C1 segment of cervical spinal cord (tissue), 14 donors: ENCODE measurements at regions not wholly inside any gene's neighbourhood (a gene's known extent, or its start where the extent isn't known, plus 50 kb on each side); places are given as distances from the start of the nearest gene placed in this dataset.
"Not testable (repeated sequence)": the region's sequence is repeated elsewhere in the genome, so short reads cannot be mapped to it uniquely, and the experiment has no call there.

ENCODE experiments used
- DNase-seq, 14 donors: peaks; one replicate each; lab custom pipeline; 2025; lab: John Stamatoyannopoulos, UW

- no peak for DNase-seq
Measured at GRCh38 chr10:65602182-65602865, 1323.5 kb upstream of the LRRTM3 start.

GRCh38 chr10:65611592-65611991 is 1314.2 kb upstream of the LRRTM3 start:
- DNase-seq, result no peak

GRCh38 chr10:65614956-65615565 is 1310.8 kb upstream of the LRRTM3 start:
- no peak for DNase-seq

- no peak for DNase-seq
Measured at GRCh38 chr10:65618126-65618525, 1307.7 kb upstream of the LRRTM3 start.

GRCh38 chr10:65620404-65621048 is 1305.3 kb upstream of the LRRTM3 start:
- no peak for DNase-seq

- no peak for DNase-seq
Measured at GRCh38 chr10:65622608-65623007, 1303.2 kb upstream of the LRRTM3 start.

GRCh38 chr10:65628493-65629139 is 1297.2 kb upstream of the LRRTM3 start:
- no peak for DNase-seq

DNA sequence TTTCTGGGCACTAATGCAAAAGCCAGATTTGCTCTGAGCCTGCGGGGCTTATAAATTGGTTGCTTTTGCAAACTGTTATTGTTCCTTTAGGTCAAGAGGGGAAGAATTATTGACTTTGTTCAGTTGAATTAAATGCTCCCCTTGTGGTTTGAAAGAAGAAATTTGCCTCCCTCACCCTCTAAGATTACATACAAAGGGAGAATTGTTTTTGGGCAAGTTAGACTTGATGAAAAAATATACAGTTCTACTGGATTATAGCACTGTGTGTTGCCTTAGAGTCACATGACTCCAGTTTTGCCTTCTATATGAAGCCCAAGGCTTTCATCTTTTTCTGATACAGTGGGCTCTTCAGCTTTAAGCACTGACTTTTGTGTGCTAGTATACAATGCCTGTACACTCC is 1265.8 kb upstream of the LRRTM3 start:
- no peak for DNase-seq

DNA sequence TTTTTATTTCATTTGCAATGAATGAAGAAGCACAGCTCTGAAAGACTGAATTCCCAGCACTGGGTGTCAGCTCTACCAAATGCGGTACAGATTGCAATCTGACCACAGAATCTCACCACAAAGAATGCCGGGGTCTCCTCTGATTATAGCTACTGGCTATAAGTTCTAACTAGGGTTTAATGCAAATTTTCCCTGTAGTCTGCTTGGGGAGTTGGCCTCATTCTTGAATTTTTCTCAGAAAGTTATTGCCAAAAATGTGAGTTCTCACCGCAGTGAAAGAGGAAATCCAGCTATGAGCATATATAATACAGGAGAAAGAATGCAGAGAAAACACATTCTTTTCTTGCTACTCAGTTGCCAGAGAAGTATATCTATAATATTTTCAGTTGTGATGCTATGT is 1255.7 kb upstream of the LRRTM3 start:
- no peak for DNase-seq

DNA sequence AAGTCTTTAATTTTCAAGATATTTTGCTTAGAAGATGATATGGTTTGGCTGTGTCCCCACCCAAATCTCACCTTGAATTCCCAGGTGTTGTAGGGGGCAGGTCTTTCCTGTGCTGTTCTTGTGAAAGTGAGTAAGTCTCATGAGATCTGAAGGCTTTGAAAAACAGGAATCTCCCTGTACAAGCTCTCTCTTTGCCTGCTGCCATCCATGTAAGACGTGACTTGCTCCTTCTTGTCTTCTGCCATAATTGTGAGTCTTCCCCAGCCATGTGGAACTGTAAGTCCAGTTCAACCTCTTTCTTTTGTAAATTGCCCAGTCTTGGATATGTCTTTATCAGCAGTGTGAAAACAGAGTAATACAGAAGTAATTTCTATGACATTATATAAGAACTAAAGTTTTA is 1255.2 kb upstream of the LRRTM3 start:
- DNase-seq, result not testable (repeated sequence)

DNA sequence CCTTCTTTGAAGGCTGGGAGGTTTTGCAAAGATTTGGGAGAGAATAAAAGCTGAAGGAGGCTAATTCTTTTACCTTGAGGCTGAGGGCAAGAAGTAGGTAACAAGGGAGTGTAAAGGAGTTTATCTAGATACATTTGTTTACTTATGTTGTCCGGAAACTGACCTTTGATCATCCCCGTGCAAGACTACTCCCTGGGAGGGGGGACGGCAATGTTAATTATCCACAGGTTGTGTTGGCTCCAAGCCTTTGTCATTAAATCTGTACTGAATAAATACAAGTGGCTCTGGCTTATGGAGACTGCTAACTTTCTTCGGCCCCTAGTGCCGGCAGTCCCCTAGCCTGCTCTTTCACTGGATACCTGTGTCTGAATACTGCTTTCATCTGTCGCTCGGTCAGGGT is 1250.6 kb upstream of the LRRTM3 start:
- no peak for DNase-seq

- DNase-seq, result no peak
Measured at GRCh38 chr10:65684896-65685295, 1240.9 kb upstream of the LRRTM3 start.

DNA sequence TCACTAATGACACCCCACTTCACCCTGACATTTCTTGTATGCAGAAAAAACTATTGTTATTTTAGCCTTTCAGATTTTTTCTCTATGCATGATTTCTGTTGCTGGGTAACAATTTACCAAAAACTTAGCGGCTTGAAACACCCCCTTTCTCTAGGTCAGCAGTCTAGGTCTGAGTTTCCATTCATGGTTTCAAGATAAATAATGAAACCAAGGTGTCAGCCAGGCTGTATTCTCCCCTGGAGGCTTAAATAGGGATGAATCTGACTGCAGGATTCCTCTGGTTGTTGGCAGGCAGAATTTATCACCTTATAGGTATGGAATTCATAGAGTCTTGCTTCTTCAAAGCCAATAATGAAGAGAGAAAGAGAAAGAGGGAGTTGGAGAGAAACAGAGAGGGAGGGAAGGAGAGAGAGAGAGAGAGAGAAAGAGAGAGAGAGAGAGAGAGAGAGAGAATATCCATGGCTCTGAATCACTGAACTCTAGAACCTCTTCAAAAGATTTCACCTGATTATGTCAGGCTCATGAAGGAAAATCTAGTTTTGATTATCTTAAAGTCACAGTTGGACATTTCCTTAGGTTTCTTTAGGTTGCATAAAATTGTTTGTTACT is 1224.6 kb upstream of the LRRTM3 start:
- DNase-seq, result no peak

DNA sequence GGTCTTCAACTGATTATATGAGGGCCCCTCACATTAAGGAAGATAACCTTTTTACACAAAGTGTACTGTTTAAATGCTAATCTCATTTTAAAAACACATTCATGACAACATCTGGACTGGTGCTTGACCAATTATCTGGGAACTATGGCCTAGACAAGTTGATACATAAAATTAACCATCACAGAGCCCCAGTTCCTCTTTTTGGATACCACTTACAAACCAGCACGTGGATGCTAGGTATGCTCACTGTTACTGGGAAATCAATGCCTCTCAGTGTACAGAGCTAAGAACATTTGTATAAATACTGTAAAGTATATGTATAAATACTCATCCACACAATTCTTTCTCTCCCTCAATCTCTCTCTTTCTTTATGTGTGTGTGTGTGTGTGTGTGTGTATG is 1217.8 kb upstream of the LRRTM3 start:
- DNase-seq, result no peak

- no peak for DNase-seq
Measured at GRCh38 chr10:65710306-65710705, 1215.5 kb upstream of the LRRTM3 start.

- DNase-seq, result no peak
Measured at GRCh38 chr10:65719790-65720189, 1206.0 kb upstream of the LRRTM3 start.

DNA sequence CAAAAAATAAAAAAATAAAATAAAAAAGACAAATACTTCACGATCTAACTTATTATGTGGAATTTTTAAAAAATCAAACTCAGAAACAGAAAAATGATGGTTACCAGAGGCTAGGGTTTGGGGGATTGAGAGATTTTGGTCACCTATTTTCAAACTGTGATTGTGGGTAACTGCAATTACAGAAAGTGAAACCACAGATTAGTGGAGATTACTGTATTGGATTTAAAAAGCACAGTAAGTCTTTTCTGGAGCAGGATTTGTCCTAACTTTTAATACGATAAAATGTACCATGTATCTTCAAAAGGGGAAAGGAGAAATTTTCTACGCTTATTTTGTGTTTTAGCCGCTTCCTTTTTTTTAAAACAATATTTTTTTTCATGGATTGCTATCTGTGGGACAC is 1204.9 kb upstream of the LRRTM3 start:
- no peak for DNase-seq

DNA sequence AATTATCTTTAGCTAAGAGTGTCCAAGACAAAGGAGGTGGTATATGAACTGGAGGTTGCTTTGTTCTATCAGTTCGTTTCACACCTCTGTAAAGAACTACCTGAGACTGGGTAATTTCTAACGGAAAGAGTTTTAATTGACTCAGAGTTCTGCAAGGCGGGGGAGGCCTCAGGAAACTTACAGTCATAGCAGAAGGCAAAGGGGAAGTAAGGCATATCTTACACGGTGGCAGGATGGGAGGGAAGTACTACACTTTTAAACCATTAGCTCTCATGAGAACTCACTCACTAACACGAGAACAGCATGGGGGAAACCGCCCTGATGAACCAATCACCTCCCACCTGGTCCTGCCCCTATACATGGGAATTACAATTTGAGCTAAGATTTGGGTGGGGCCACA is 1202.3 kb upstream of the LRRTM3 start:
- no peak for DNase-seq

GRCh38 chr10:65735382-65735781 is 1190.5 kb upstream of the LRRTM3 start:
- no peak for DNase-seq

DNA sequence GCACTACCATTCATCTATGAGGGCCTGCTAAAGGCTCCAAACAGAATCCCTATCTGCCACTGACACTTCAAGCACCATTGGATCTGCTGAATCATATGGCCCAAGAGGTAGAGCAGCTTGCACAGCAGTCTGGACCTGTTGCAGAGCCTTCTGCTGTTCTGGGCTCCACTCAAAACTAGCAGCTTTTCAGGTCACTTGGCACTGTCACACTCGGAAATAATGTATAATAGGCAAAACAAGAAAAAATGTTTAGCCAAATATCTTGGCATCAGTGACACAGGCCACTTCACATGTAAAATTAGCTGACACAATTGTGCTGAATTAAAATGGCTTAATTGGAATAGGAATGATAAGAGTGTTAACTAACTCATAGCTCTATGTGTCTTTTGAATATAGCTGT is 1182.9 kb upstream of the LRRTM3 start:
- DNase-seq, result peak in 1 of 14 donors; percentile 97

GRCh38 chr10:65751218-65751617 is 1174.6 kb upstream of the LRRTM3 start:
- DNase-seq, result no peak

- DNase-seq, result no peak
Measured at GRCh38 chr10:65751896-65752295, 1173.9 kb upstream of the LRRTM3 start.
